ENCODE measurements at regions not wholly inside any gene's neighbourhood (a gene's known extent, or its start where the extent isn't known, plus 50 kb on each side); places are given as distances from the start of the nearest gene placed in this dataset.

DNA sequence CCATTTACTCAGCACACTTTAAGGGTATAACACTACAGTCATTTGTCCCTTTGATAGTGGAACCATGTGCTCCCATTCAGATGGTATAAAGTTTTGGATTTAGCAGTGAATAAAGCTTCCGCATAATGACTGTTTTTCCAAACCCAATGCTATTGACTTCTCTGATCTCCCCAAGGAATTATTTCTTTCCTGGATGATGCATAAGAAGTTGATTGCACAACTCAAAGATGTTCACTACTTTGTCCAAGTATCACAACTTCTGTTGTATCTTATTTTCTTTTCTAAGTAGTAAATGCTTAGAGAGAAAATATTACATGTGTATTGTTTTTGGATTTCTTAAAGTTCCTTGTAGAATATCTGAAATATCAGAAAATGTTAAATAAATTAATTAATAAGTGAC lies 300.2 kb downstream of the GPM6A start:
- no peaks in the 10 kb centered on the region for H3K9me3 ChIP-seq (ENCODE audit: control insufficient read depth, low read length)
- Mint-ChIP-seq H3K4me3 (no peak overlapping the region), H3K36me3 (ENCODE audit: low read depth) (no peaks in the 10 kb centered on the region), H3K27ac (no peak overlapping the region), H3K9me3 (no peaks in the 10 kb centered on the region), H3K4me1 (no peaks in the 10 kb centered on the region), H3K27me3 (ENCODE audit: insufficient read depth) (no peaks in the 10 kb centered on the region)
- 93% methylated on average over 1 of the region's 1 CpG; no CpG with 5 or more reads in 1 of the 2 experiments for WGBS, 2 experiments (ENCODE audit: insufficient coverage in 1 of 2, insufficient read length in 1 of 2)
- DNase-seq: no peak
- H3K9ac ChIP-seq (ENCODE audit: extremely low read depth, low read length, poor library complexity, severe bottlenecking): no peak overlapping the region
- no peak overlapping the region for H3K4me3 ChIP-seq (ENCODE audit: low read length)
- no peaks in the 10 kb centered on the region for H3K27me3 ChIP-seq (ENCODE audit: control insufficient read depth, insufficient read depth, low read length, poor library complexity, severe bottlenecking)
- H3K27ac ChIP-seq (ENCODE audit: low read depth, low read length): no peak overlapping the region
- TF ChIP-seq, protein P1, sequence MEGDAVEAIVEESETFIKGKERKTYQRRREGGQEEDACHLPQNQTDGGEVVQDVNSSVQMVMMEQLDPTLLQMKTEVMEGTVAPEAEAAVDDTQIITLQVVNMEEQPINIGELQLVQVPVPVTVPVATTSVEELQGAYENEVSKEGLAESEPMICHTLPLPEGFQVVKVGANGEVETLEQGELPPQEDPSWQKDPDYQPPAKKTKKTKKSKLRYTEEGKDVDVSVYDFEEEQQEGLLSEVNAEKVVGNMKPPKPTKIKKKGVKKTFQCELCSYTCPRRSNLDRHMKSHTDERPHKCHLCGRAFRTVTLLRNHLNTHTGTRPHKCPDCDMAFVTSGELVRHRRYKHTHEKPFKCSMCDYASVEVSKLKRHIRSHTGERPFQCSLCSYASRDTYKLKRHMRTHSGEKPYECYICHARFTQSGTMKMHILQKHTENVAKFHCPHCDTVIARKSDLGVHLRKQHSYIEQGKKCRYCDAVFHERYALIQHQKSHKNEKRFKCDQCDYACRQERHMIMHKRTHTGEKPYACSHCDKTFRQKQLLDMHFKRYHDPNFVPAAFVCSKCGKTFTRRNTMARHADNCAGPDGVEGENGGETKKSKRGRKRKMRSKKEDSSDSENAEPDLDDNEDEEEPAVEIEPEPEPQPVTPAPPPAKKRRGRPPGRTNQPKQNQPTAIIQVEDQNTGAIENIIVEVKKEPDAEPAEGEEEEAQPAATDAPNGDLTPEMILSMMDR (conservative IDR thresholded peaks at IDR 0.05): no peak
- no peaks in the 10 kb centered on the region for H3K36me3 ChIP-seq (ENCODE audit: control insufficient read depth, insufficient read depth, low read length)
- no peaks in the 10 kb centered on the region for H3K4me1 ChIP-seq (ENCODE audit: control insufficient read depth, insufficient read depth, low read length)

DNA sequence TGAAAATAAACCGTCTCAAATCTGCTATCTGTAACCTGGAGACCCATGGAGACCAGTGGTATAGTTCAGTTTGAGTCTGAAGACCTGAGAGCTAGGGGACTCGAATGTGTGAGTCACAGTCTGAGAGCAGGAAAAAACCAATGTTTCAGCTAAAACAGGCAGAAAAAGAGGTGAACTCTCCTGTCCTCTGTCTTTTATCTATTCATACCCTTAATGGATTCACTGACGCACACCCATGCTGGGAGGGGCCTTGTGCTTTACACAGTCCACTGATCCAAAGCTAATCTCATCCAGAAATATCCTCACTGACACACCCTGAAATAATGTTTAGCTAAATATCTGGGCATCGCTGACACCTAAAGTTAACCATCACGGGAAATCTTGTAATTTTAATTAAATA lies 297.9 kb downstream of the GPM6A start:
- no peaks in the 10 kb centered on the region for H3K36me3 ChIP-seq (ENCODE audit: control insufficient read depth, insufficient read depth, low read length)
- H3K9me3 Mint-ChIP-seq: no peaks in the 10 kb centered on the region
- TF ChIP-seq, protein P1 (conservative IDR thresholded peaks at IDR 0.05): no peak
- DNase-seq: no peak
- WGBS, 2 experiments (ENCODE audit: insufficient coverage in 1 of 2, insufficient read length in 1 of 2): 85 to 87% methylated on average over 3 to 4 of the region's 5 CpGs
- H3K4me1 Mint-ChIP-seq: no peaks in the 10 kb centered on the region
- no peaks in the 10 kb centered on the region for H3K27me3 ChIP-seq (ENCODE audit: control insufficient read depth, insufficient read depth, low read length, poor library complexity, severe bottlenecking)
- H3K27me3 Mint-ChIP-seq (ENCODE audit: insufficient read depth): no peaks in the 10 kb centered on the region
- no peak overlapping the region for H3K9ac ChIP-seq (ENCODE audit: extremely low read depth, low read length, poor library complexity, severe bottlenecking)
- no peak overlapping the region for H3K27ac Mint-ChIP-seq
- H3K4me1 ChIP-seq (ENCODE audit: control insufficient read depth, insufficient read depth, low read length): no peaks in the 10 kb centered on the region
- H3K36me3 Mint-ChIP-seq (ENCODE audit: low read depth): no peaks in the 10 kb centered on the region
- H3K9me3 ChIP-seq (ENCODE audit: control insufficient read depth, low read length): no peaks in the 10 kb centered on the region
- H3K4me3 Mint-ChIP-seq: no peak overlapping the region
- H3K27ac ChIP-seq (ENCODE audit: low read depth, low read length): no peak overlapping the region
- no peak overlapping the region for H3K4me3 ChIP-seq (ENCODE audit: low read length)

DNA sequence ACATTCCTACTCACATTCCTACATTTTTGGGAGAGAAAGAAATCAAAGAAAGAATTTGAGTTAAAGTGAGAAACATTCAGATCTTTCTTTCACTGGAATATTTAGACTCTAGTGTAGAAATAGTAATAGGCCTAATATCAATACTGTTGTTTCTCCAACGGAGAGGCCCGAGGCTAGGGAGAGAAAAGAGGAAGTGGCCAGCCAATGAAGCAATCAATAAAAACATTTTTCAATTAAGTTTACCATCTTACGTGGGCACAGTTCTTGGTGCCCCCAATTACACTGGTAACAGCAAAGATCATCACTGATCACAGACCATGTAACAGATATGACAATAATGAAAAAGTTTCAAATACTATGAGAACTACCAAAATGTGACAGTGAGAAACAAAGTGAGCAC lies 281.4 kb downstream of the GPM6A start:
- H3K4me1 Mint-ChIP-seq: peaks cover 1% of the 10 kb centered on the region
- H3K4me3 Mint-ChIP-seq: no peak overlapping the region
- no peak overlapping the region for H3K27ac Mint-ChIP-seq
- H3K27me3 Mint-ChIP-seq (ENCODE audit: insufficient read depth): no peaks in the 10 kb centered on the region
- peaks cover 14% of the 10 kb centered on the region for H3K9me3 Mint-ChIP-seq
- H3K27ac ChIP-seq (ENCODE audit: low read depth, low read length): no peak overlapping the region
- 92% methylated on average over 3 of the region's 3 CpGs; no CpG with 5 or more reads in 1 of the 2 experiments for WGBS, 2 experiments (ENCODE audit: insufficient coverage in 1 of 2, insufficient read length in 1 of 2)
- TF ChIP-seq, protein P1 (conservative IDR thresholded peaks at IDR 0.05): no peak
- H3K9ac ChIP-seq (ENCODE audit: extremely low read depth, low read length, poor library complexity, severe bottlenecking): no peak overlapping the region
- no peaks in the 10 kb centered on the region for H3K27me3 ChIP-seq (ENCODE audit: control insufficient read depth, insufficient read depth, low read length, poor library complexity, severe bottlenecking)
- DNase-seq: no peak
- H3K4me3 ChIP-seq (ENCODE audit: low read length): no peak overlapping the region
- H3K36me3 Mint-ChIP-seq (ENCODE audit: low read depth): no peaks in the 10 kb centered on the region
- H3K36me3 ChIP-seq (ENCODE audit: control insufficient read depth, insufficient read depth, low read length): no peaks in the 10 kb centered on the region
- no peaks in the 10 kb centered on the region for H3K4me1 ChIP-seq (ENCODE audit: control insufficient read depth, insufficient read depth, low read length)
- no peaks in the 10 kb centered on the region for H3K9me3 ChIP-seq (ENCODE audit: control insufficient read depth, low read length)

Measured in endodermal cell (in vitro differentiated cells).